ENCODE measurements at regions not wholly inside any gene's neighbourhood (a gene's known extent, or its start where the extent isn't known, plus 50 kb on each side); places are given as distances from the start of the nearest gene placed in this dataset.

DNA sequence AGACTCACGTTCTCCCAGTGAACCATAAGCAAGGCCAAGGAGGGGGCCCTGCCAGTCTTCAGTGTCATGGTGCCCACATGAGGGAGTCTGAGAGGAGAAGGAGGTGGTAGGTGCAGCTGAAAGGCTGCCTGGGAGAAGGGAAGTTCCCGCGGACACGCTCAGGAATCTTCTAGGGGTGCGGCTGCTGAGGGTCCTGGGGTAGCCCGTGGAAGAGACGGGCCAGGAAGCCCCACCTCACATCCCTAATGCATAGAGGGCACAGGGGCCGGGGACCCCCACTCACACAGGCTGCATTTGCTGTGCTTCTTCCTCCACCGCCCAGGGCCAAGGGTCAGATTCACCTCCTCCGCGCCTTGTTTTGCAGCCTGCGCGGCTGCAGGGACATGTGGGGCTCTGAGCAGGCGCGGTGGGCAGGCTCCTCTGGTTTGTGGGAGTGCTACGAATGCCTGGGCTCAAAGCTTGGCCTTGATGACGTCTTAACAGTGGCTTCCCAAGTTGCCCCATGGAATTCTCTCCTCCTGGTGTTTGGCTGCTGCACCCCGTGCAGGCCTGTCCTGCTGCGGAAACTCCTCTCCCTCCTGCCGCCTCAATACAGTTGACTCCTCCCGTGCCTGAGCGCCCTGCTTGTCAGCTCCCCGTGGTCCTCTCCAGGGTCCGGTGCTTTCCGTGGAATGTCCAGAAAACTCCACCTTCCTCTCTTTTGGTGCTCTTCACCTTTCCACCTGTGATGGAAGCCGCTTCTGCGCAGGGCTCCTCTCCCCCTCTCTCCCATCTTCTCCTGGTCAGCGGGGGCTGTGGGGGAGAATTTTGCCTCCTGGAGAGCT is 95.7 kb downstream of the VAPA start:
- Histone ChIP-seq H3F3A (ENCODE audit: control insufficient read depth, insufficient read depth) (no peaks in the 10 kb centered on the region), H3K36me3 (ENCODE audit: control insufficient read depth, low read length) (no peaks in the 10 kb centered on the region), H3K4me1 (ENCODE audit: control insufficient read depth, low read length) (peaks cover 8% of the 10 kb centered on the region; the same call in 1 of the 2 replicates), H3K9me3 (ENCODE audit: control insufficient read depth, insufficient read depth, low read length) (no peaks in the 10 kb centered on the region), H3K27ac (ENCODE audit: low read depth, low read length) (no peak overlapping the region), H3K27me3 (ENCODE audit: control insufficient read depth, low read length) (no peaks in the 10 kb centered on the region), H3K79me2 (ENCODE audit: control insufficient read depth, low read length) (no peaks in the 10 kb centered on the region), H3K4me3 (ENCODE audit: low read length) (no peak overlapping the region), H3K4me2 (ENCODE audit: low read length) (no peak overlapping the region), H3K9me2 (replicated peaks; ENCODE audit: control insufficient read depth, low read length) (no peaks in the 10 kb centered on the region), H4K20me1 (ENCODE audit: control insufficient read depth, insufficient read depth, low read depth, low read length) (no peaks in the 10 kb centered on the region)
- no peak for TF ChIP-seq EZH2phosphoT487 (IDR thresholded peaks at IDR 0.05; ENCODE audit: borderline replicate concordance, low read length)
- TF ChIP-seq, protein P1, sequence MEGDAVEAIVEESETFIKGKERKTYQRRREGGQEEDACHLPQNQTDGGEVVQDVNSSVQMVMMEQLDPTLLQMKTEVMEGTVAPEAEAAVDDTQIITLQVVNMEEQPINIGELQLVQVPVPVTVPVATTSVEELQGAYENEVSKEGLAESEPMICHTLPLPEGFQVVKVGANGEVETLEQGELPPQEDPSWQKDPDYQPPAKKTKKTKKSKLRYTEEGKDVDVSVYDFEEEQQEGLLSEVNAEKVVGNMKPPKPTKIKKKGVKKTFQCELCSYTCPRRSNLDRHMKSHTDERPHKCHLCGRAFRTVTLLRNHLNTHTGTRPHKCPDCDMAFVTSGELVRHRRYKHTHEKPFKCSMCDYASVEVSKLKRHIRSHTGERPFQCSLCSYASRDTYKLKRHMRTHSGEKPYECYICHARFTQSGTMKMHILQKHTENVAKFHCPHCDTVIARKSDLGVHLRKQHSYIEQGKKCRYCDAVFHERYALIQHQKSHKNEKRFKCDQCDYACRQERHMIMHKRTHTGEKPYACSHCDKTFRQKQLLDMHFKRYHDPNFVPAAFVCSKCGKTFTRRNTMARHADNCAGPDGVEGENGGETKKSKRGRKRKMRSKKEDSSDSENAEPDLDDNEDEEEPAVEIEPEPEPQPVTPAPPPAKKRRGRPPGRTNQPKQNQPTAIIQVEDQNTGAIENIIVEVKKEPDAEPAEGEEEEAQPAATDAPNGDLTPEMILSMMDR (IDR thresholded peaks at IDR 0.05; ENCODE audit: low read depth, low read length, poor library complexity, severe bottlenecking), result no peak

DNA sequence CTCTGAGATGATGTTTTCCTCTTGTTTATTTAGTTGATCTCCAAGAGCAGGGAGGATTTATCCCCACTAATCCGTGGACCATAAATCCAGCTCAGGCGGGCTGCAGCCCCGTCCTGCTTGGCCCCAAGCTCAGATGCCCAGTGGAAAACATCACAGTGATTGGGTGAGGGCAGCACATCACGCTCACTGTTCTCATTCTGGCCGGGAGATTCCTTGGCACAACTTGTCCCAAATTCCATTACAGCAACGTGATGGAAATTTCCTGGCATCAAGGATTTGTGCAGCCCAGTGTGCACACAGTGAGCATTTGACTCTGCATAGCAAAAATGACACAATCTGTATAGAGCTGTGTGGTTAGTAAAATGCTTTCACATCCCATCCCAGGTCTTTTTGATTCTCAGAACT is 96.8 kb downstream of the VAPA start:
- Histone ChIP-seq H3K4me2 (ENCODE audit: low read length) (no peak overlapping the region), H3K27ac (ENCODE audit: low read depth, low read length) (no peak overlapping the region), H3K4me3 (ENCODE audit: low read length) (no peak overlapping the region), H3K36me3 (ENCODE audit: control insufficient read depth, low read length) (no peaks in the 10 kb centered on the region), H3F3A (ENCODE audit: control insufficient read depth, insufficient read depth) (no peaks in the 10 kb centered on the region), H3K79me2 (ENCODE audit: control insufficient read depth, low read length) (no peaks in the 10 kb centered on the region), H3K4me1 (ENCODE audit: control insufficient read depth, low read length) (peaks cover 7% of the 10 kb centered on the region), H3K9me3 (ENCODE audit: control insufficient read depth, insufficient read depth, low read length) (no peaks in the 10 kb centered on the region), H3K9me2 (replicated peaks; ENCODE audit: control insufficient read depth, low read length) (no peaks in the 10 kb centered on the region), H4K20me1 (ENCODE audit: control insufficient read depth, insufficient read depth, low read depth, low read length) (no peaks in the 10 kb centered on the region), H3K27me3 (ENCODE audit: control insufficient read depth, low read length) (no peaks in the 10 kb centered on the region)
- TF ChIP-seq, protein P1 (IDR thresholded peaks at IDR 0.05; ENCODE audit: low read depth, low read length, poor library complexity, severe bottlenecking), result no peak
- TF ChIP-seq EZH2phosphoT487 (IDR thresholded peaks at IDR 0.05; ENCODE audit: borderline replicate concordance, low read length), result no peak

DNA sequence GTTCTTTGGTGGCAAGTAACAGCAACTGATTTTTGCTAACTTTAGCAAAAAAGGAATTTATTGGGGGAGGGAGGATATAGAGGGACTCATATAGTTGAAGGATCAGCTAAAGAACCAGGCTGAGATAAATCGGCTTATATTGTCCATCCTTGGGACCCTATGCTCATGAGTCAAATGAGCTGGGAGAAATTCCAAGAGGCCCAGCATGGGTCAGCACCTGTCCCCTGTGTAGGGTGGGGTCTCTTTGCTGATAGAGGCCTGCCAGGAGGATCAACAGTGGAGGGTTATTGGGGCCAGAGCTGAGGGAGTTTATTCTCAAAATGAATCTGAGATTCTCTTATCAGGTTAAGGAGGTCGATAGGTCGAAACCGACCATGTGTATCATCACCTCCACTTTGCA is 97.2 kb downstream of the VAPA start:
- H3K36me3 ChIP-seq (ENCODE audit: control insufficient read depth, low read length), result no peaks in the 10 kb centered on the region

More for the DNA sequence above, 97.2 kb downstream of the VAPA start:
- no peak overlapping the region for H3K4me3 ChIP-seq (ENCODE audit: low read length)
- no peaks in the 10 kb centered on the region for H3F3A ChIP-seq (ENCODE audit: control insufficient read depth, insufficient read depth)
- no peak overlapping the region for H3K27ac ChIP-seq (ENCODE audit: low read depth, low read length)
- no peaks in the 10 kb centered on the region for H3K79me2 ChIP-seq (ENCODE audit: control insufficient read depth, low read length)
- H3K9me3 ChIP-seq (ENCODE audit: control insufficient read depth, insufficient read depth, low read length), result no peaks in the 10 kb centered on the region
- TF ChIP-seq, protein P1 (IDR thresholded peaks at IDR 0.05; ENCODE audit: low read depth, low read length, poor library complexity, severe bottlenecking), result no peak
- no peak for TF ChIP-seq EZH2phosphoT487 (IDR thresholded peaks at IDR 0.05; ENCODE audit: borderline replicate concordance, low read length)
- H4K20me1 ChIP-seq (ENCODE audit: control insufficient read depth, insufficient read depth, low read depth, low read length), result no peaks in the 10 kb centered on the region
- no peaks in the 10 kb centered on the region for H3K27me3 ChIP-seq (ENCODE audit: control insufficient read depth, low read length)
- no peaks in the 10 kb centered on the region for H3K9me2 ChIP-seq (replicated peaks; ENCODE audit: control insufficient read depth, low read length)
- H3K4me1 ChIP-seq (ENCODE audit: control insufficient read depth, low read length), result peaks cover 12% of the 10 kb centered on the region
- H3K4me2 ChIP-seq (ENCODE audit: low read length), result no peak overlapping the region
